ENCODE measurements at regions not wholly inside any gene's neighbourhood (a gene's known extent, or its start where the extent isn't known, plus 50 kb on each side); places are given as distances from the start of the nearest gene placed in this dataset.

DNA sequence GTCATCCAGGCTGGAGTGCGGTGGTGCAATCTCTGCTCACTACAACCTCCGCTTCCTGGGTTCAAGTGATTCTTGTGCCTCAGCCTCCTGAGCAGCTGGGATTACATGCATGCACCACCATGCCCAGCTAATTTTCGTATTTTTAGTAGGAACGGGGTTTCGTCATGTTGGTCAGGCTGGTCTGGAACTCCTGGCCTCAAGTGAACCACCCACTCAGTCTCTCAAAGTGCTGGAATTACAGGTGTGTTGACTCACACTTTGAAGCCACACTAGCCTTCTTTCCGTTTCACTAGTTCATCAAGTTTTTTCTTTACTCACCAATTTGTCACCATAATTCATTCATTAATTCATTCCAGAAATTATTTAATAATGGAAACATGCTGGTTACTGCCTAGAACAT, 298.4 kb upstream of the MTNR1B start:
- no peaks in the 10 kb centered on the region for H3K79me2 ChIP-seq (ENCODE audit: insufficient read depth)
- no peak overlapping the region for H2AFZ ChIP-seq
- no peak overlapping the region for H3K4me2 ChIP-seq (ENCODE audit: unreplicated experiment)
- no peaks in the 10 kb centered on the region for H3K4me1 ChIP-seq (ENCODE audit: insufficient read depth)
- H3K27me3 ChIP-seq (replicated peaks; ENCODE audit: insufficient read depth) = no peaks in the 10 kb centered on the region
- no peak overlapping the region for H3K27ac ChIP-seq
- no peaks in the 10 kb centered on the region for H3K36me3 ChIP-seq (ENCODE audit: low read depth)
- H3F3A ChIP-seq (ENCODE audit: insufficient read depth) = no peaks in the 10 kb centered on the region
- H4K20me1 ChIP-seq (ENCODE audit: insufficient read depth) = no peaks in the 10 kb centered on the region
- no peaks in the 10 kb centered on the region for H3K9me2 ChIP-seq (ENCODE audit: insufficient read depth)
- TF ChIP-seq EZH2phosphoT487 (IDR thresholded peaks at IDR 0.05; ENCODE audit: insufficient read depth, low read depth) (no peak), EZH2 (IDR thresholded peaks at IDR 0.05; ENCODE audit: insufficient read depth, poor library complexity, severe bottlenecking) (no peak)
- H3K4me3 ChIP-seq = no peak overlapping the region
- in situ Hi-C loops (cut with MboI) = no loop called here
- H3K9ac ChIP-seq = no peak overlapping the region
- DNase-seq = no peak
- 36 to 47% methylated on average over 6 of the region's 6 CpGs for WGBS, 2 experiments (ENCODE audit: low coverage in 1 of 2, low lambda C conversion rate in 2 of 2, missing lambda C conversion rate in 2 of 2)
- H3K9me3 ChIP-seq (ENCODE audit: low read depth) = no peaks in the 10 kb centered on the region

- no peak for DNase-seq
- in situ Hi-C loops (cut with MboI) = no loop called here
- no peaks in the 10 kb centered on the region for H4K20me1 ChIP-seq (ENCODE audit: insufficient read depth)
- no peaks in the 10 kb centered on the region for H3K79me2 ChIP-seq (ENCODE audit: insufficient read depth)
- H3K4me3 ChIP-seq = no peak overlapping the region
- no peaks in the 10 kb centered on the region for H3K36me3 ChIP-seq (ENCODE audit: low read depth)
- H3K27me3 ChIP-seq (replicated peaks; ENCODE audit: insufficient read depth) = no peaks in the 10 kb centered on the region
- no peak overlapping the region for H3K9ac ChIP-seq
- H2AFZ ChIP-seq = no peak overlapping the region
- H3K4me1 ChIP-seq (ENCODE audit: insufficient read depth) = no peaks in the 10 kb centered on the region
- no peaks in the 10 kb centered on the region for H3K9me2 ChIP-seq (ENCODE audit: insufficient read depth)
- TF ChIP-seq EZH2 (IDR thresholded peaks at IDR 0.05; ENCODE audit: insufficient read depth, poor library complexity, severe bottlenecking) (no peak), EZH2phosphoT487 (IDR thresholded peaks at IDR 0.05; ENCODE audit: insufficient read depth, low read depth) (no peak)
- no peaks in the 10 kb centered on the region for H3K9me3 ChIP-seq (ENCODE audit: low read depth)
- H3K4me2 ChIP-seq (ENCODE audit: unreplicated experiment) = no peak overlapping the region
- WGBS, 2 experiments (ENCODE audit: low coverage in 1 of 2, low lambda C conversion rate in 2 of 2, missing lambda C conversion rate in 2 of 2) = 61 to 67% methylated on average over 1 of the region's 1 CpG
- H3K27ac ChIP-seq = no peak overlapping the region
- no peaks in the 10 kb centered on the region for H3F3A ChIP-seq (ENCODE audit: insufficient read depth)
Observed at GRCh38 chr11:92675303-92675702, 294.1 kb upstream of the MTNR1B start.

DNA sequence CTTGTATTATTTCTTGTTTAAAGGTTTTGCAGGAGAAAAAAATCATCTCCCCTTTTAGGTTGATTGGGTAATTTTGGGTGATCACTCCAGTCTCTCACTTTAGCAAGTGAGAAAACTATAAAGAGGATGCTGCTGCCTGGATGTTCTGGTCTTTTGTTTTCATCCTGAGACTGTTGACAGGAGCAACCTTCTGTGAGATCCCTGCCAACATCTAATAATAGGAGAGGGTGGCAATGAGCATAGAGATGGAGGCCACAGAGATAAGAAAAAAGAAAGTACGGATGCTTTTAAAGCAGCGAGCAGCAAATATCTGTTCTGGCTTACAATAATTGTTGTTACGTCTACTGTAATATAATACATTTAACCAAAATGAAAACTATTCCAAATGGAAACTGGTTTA, 293.6 kb upstream of the MTNR1B start:
- Histone ChIP-seq H3K9me2 (ENCODE audit: insufficient read depth) (no peaks in the 10 kb centered on the region), H4K20me1 (ENCODE audit: insufficient read depth) (no peaks in the 10 kb centered on the region), H3K4me1 (ENCODE audit: insufficient read depth) (no peaks in the 10 kb centered on the region), H3F3A (ENCODE audit: insufficient read depth) (no peaks in the 10 kb centered on the region), H3K36me3 (ENCODE audit: low read depth) (no peaks in the 10 kb centered on the region), H3K9me3 (ENCODE audit: low read depth) (no peaks in the 10 kb centered on the region), H2AFZ (no peak overlapping the region), H3K79me2 (ENCODE audit: insufficient read depth) (no peaks in the 10 kb centered on the region), H3K27me3 (replicated peaks; ENCODE audit: insufficient read depth) (no peaks in the 10 kb centered on the region), H3K4me2 (ENCODE audit: unreplicated experiment) (no peak overlapping the region), H3K9ac (no peak overlapping the region), H3K4me3 (no peak overlapping the region), H3K27ac (no peak overlapping the region)
- TF ChIP-seq EZH2 (IDR thresholded peaks at IDR 0.05; ENCODE audit: insufficient read depth, poor library complexity, severe bottlenecking) = no peak
- TF ChIP-seq EZH2phosphoT487 (IDR thresholded peaks at IDR 0.05; ENCODE audit: insufficient read depth, low read depth) = no peak
- in situ Hi-C loops (cut with MboI) = no loop called here
- no peak for DNase-seq
- WGBS, 2 experiments (ENCODE audit: low coverage in 1 of 2, low lambda C conversion rate in 2 of 2, missing lambda C conversion rate in 2 of 2) = 18 to 38% methylated on average over 3 of the region's 3 CpGs

DNA sequence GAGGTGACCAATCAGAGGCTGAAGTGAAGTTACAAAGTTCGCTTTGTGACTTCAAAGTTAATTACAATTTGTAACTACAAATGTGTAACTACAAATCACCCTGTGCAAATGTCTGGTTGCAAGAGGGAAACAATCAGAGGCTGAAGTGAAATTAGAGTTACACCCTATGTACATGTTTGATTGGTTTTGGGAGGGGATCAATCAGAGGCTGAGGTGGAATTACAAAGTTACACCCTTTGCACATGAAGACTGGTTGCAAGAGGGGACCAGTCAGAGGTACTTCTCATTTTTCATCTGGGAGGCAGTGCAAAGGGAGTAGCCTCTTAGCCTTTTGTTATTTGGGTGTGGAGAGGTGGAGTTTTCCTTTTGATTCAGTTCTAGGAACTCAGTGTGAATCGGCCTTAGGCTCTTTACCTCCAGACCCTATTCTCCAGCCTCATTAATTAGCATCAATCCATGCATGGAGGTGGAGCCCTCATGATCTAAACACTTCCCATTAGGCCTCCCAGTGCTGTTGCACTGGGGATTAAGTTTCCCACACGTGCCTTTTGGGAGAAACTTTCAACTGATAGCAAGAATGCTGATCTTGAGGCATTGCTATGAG, 291.3 kb upstream of the MTNR1B start:
- no peaks in the 10 kb centered on the region for H3K27me3 ChIP-seq (replicated peaks; ENCODE audit: insufficient read depth)
- no peak overlapping the region for H3K27ac ChIP-seq
- TF ChIP-seq EZH2phosphoT487 (IDR thresholded peaks at IDR 0.05; ENCODE audit: insufficient read depth, low read depth) = no peak
- no peak for TF ChIP-seq EZH2 (IDR thresholded peaks at IDR 0.05; ENCODE audit: insufficient read depth, poor library complexity, severe bottlenecking)
- in situ Hi-C loops (cut with MboI) = no loop called here
- no peaks in the 10 kb centered on the region for H3K9me3 ChIP-seq (ENCODE audit: low read depth)
- no peak overlapping the region for H3K4me3 ChIP-seq
- no peak overlapping the region for H3K4me2 ChIP-seq (ENCODE audit: unreplicated experiment)
- DNase-seq = no peak
- H3F3A ChIP-seq (ENCODE audit: insufficient read depth) = no peaks in the 10 kb centered on the region
- 16 to 28% methylated on average over 3 of the region's 3 CpGs for WGBS, 2 experiments (ENCODE audit: low coverage in 1 of 2, low lambda C conversion rate in 2 of 2, missing lambda C conversion rate in 2 of 2)
- no peaks in the 10 kb centered on the region for H3K9me2 ChIP-seq (ENCODE audit: insufficient read depth)
- no peaks in the 10 kb centered on the region for H3K4me1 ChIP-seq (ENCODE audit: insufficient read depth)
- H3K79me2 ChIP-seq (ENCODE audit: insufficient read depth) = no peaks in the 10 kb centered on the region
- no peak overlapping the region for H2AFZ ChIP-seq
- no peaks in the 10 kb centered on the region for H3K36me3 ChIP-seq (ENCODE audit: low read depth)
- no peak overlapping the region for H3K9ac ChIP-seq
- no peaks in the 10 kb centered on the region for H4K20me1 ChIP-seq (ENCODE audit: insufficient read depth)

DNA sequence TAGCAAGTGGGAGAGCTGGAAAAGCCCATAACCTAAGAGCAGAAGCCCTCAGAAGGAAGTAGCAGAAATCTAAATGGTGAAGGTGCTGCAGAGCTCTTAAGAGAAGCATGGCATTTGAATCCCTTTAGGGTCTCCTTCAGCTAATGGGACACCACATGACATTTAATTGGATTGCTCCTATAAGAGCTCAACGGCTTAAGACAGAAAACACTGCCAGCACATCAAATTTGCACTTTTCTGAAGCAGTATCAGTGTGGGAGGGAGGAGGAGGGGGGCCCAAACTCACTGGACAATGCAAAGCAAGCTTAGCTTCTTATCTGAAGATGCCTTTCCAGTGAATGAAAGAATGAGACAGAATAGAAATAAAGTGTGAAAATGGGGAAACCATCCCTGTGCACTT, 287.9 kb upstream of the MTNR1B start:
- TF ChIP-seq EZH2phosphoT487 (IDR thresholded peaks at IDR 0.05; ENCODE audit: insufficient read depth, low read depth) = no peak
- no peak for TF ChIP-seq EZH2 (IDR thresholded peaks at IDR 0.05; ENCODE audit: insufficient read depth, poor library complexity, severe bottlenecking)
- no peak overlapping the region for H2AFZ ChIP-seq
- no peaks in the 10 kb centered on the region for H4K20me1 ChIP-seq (ENCODE audit: insufficient read depth)
- H3K36me3 ChIP-seq (ENCODE audit: low read depth) = no peaks in the 10 kb centered on the region
- 10% methylated on average over 1 of the region's 1 CpG for whole genome bisulfite sequencing, 2 experiments (ENCODE audit: low coverage in 1 of 2, low lambda C conversion rate in 2 of 2, missing lambda C conversion rate in 2 of 2)
- in situ Hi-C loops (cut with MboI) = no loop called here
- no peaks in the 10 kb centered on the region for H3K9me3 ChIP-seq (ENCODE audit: low read depth)
- H3K4me3 ChIP-seq = no peak overlapping the region
- H3F3A ChIP-seq (ENCODE audit: insufficient read depth) = no peaks in the 10 kb centered on the region
- no peak for DNase-seq
- H3K9me2 ChIP-seq (ENCODE audit: insufficient read depth) = no peaks in the 10 kb centered on the region
- H3K9ac ChIP-seq = no peak overlapping the region
- no peak overlapping the region for H3K4me2 ChIP-seq (ENCODE audit: unreplicated experiment)
- H3K27me3 ChIP-seq (replicated peaks; ENCODE audit: insufficient read depth) = no peaks in the 10 kb centered on the region
- H3K79me2 ChIP-seq (ENCODE audit: insufficient read depth) = no peaks in the 10 kb centered on the region
- H3K4me1 ChIP-seq (ENCODE audit: insufficient read depth) = no peaks in the 10 kb centered on the region
- no peak overlapping the region for H3K27ac ChIP-seq

All from GM23248 (cell line).